Hepatic stellate cell (primary cell): ENCODE measurements at regions not wholly inside any gene's neighbourhood (a gene's known extent, or its start where the extent isn't known, plus 50 kb on each side); places are given as distances from the start of the nearest gene placed in this dataset.
"Not testable (repeated sequence)": the region's sequence is repeated elsewhere in the genome, so short reads cannot be mapped to it uniquely, and the experiment has no call there.

Experiments
- DNase-seq: peaks from one replicate; pipeline ENCODE4 v3.0.0; 2011; ENCODE audit warnings: low spot score

GRCh38 chr3:72660270-72661114 is 187.8 kb downstream of the SHQ1 start:
- DNase-seq, result no peak

- DNase-seq, result no peak
These were observed 188.6 kb downstream of the SHQ1 start for GRCh38 chr3:72659596-72659995.

GRCh38 chr3:72659188-72659587 is 189.1 kb downstream of the SHQ1 start:
- no peak for DNase-seq

GRCh38 chr3:72658466-72659100 is 189.7 kb downstream of the SHQ1 start:
- no peak for DNase-seq

GRCh38 chr3:72657666-72658065 is 190.6 kb downstream of the SHQ1 start:
- no peak for DNase-seq

GRCh38 chr3:72655723-72656122 is 192.5 kb downstream of the SHQ1 start:
- no peak for DNase-seq

- no peak for DNase-seq
These were observed 193.1 kb downstream of the SHQ1 start for GRCh38 chr3:72655131-72655551.

- no peak for DNase-seq
These were observed 195.8 kb downstream of the SHQ1 start for GRCh38 chr3:72652395-72652794.

GRCh38 chr3:72651498-72651897 is 196.7 kb downstream of the SHQ1 start:
- no peak for DNase-seq

- DNase-seq, result no peak
These were observed 202.0 kb downstream of the SHQ1 start for GRCh38 chr3:72646263-72646662.

- not testable (repeated sequence) for DNase-seq
These were observed 204.6 kb downstream of the SHQ1 start for GRCh38 chr3:72643635-72644034.

- no peak for DNase-seq
These were observed 206.6 kb downstream of the SHQ1 start for GRCh38 chr3:72641684-72642083.

GRCh38 chr3:72641072-72641471 is 207.2 kb downstream of the SHQ1 start:
- no peak for DNase-seq

- DNase-seq, result no peak
These were observed 211.2 kb downstream of the SHQ1 start for GRCh38 chr3:72636969-72637597.

GRCh38 chr3:72635551-72635950 is 212.7 kb downstream of the SHQ1 start:
- DNase-seq, result no peak

- DNase-seq, result no peak
These were observed 214.1 kb downstream of the SHQ1 start for GRCh38 chr3:72634128-72634527.

- no peak for DNase-seq
These were observed 214.7 kb downstream of the SHQ1 start for GRCh38 chr3:72633534-72633933.

GRCh38 chr3:72633121-72633520 is 215.1 kb downstream of the SHQ1 start:
- DNase-seq, result no peak

GRCh38 chr3:72632129-72632528 is 216.1 kb downstream of the SHQ1 start:
- DNase-seq, result no peak

GRCh38 chr3:72630969-72631344 is 217.3 kb downstream of the SHQ1 start:
- no peak for DNase-seq

GRCh38 chr3:72630327-72630968 is 217.8 kb downstream of the SHQ1 start:
- DNase-seq, result no peak

GRCh38 chr3:72629191-72629631 is 219.0 kb downstream of the SHQ1 start:
- no peak for DNase-seq

- no peak for DNase-seq
These were observed 220.2 kb downstream of the SHQ1 start for GRCh38 chr3:72628065-72628464.
